Sigmoid colon (tissue), 4 donors: ENCODE measurements at regions not wholly inside any gene's neighbourhood (a gene's known extent, or its start where the extent isn't known, plus 50 kb on each side); places are given as distances from the start of the nearest gene placed in this dataset.
"Not testable (repeated sequence)": the region's sequence is repeated elsewhere in the genome, so short reads cannot be mapped to it uniquely, and the experiment has no call there.

Source experiments
- CTCF ChIP-seq, 4 experiments: fragments of 450-650 bp in 3 of 4; fragments of 200-600 bp in 1 of 4; IDR thresholded peaks; one replicate each; pipeline ENCODE4 v1.5.1; 2016 to 2019; ENCODE audit warnings: antibody characterized with exemption in 4 of 4, mild to moderate bottlenecking in 3 of 4, moderate library complexity in 2 of 4
- EP300 ChIP-seq, 4 donors: sonication (generic); formaldehyde crosslinking; IDR thresholded peaks; one replicate each; pipeline ENCODE4 v1.6.1; 2017; ENCODE audit warnings: antibody characterized with exemption in 4 of 4
- POLR2AphosphoS5 ChIP-seq, 4 donors: sonication (generic); formaldehyde crosslinking; IDR thresholded peaks; one replicate each; pipeline ENCODE4 v1.6.1; 2017; ENCODE audit warnings: antibody characterized with exemption in 4 of 4

GRCh38 chr7:76703815-76704214 lies 76.7 kb upstream of the POMZP3 start:
- TF ChIP-seq CTCF, POLR2AphosphoS5, EP300 (IDR thresholded peaks at IDR 0.05): not testable (repeated sequence)
